ENCODE measurements at regions not wholly inside any gene's neighbourhood (a gene's known extent, or its start where the extent isn't known, plus 50 kb on each side); places are given as distances from the start of the nearest gene placed in this dataset.

DNA sequence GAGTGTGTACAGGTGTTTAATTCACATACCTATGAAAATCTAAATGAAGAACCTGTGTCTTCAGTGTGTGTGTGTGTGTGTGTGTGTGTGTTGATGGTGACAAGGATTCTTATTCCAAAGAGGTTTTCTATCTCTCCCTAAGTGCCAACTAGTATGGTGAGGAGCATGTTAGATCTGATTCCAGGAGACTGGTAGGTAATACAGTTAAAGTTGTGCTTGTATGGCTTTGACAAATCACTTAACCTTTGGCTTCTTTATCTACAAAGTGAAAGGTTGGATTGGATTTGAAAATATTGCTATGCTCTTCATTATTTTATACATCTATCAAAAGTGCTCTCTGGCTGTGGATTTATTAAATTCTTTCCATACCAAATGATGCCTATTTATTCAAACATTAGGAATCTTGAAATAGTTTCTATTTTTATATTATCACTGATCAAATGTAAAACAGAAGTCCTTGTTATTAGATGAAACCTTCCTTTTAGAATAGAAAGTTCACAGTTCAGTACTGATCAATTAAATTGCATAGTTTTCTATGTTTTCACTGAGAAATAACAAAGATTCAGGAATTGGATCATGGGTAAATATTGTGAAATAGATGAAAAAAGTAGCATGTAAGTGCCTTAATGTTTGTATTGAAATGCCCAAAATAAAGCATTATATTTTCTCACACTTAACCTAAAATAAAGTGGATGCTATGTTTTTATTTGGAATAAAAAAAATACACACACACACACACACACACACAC lies 84.4 kb upstream of the MLIP start:
- no peaks in the 10 kb centered on the region for H3K36me3 ChIP-seq (ENCODE audit: control insufficient read depth in 1 of 2, insufficient read depth in 2 of 2, low read length in 2 of 2)
- H3K9me3 ChIP-seq (ENCODE audit: control insufficient read depth in 1 of 2, low read length in 2 of 2) = no peaks in the 10 kb centered on the region
- no peaks in the 10 kb centered on the region for H3K27me3 ChIP-seq (ENCODE audit: control insufficient read depth in 1 of 2, insufficient read depth in 2 of 2, low read length in 2 of 2)
- no peak overlapping the region for H3K27ac ChIP-seq (ENCODE audit: low read depth, low read length)
- H3K9ac ChIP-seq (ENCODE audit: low read depth in 1 of 2, low read length in 2 of 2) = no peak overlapping the region
- H3K4me1 ChIP-seq (ENCODE audit: control insufficient read depth in 1 of 2, insufficient read depth in 2 of 2, low read length in 2 of 2) = peaks cover 10 to 18% of the 10 kb centered on the region in 2 donors
- H3K4me3 ChIP-seq (ENCODE audit: low read depth in 1 of 2, low read length in 2 of 2) = no peak overlapping the region

DNA sequence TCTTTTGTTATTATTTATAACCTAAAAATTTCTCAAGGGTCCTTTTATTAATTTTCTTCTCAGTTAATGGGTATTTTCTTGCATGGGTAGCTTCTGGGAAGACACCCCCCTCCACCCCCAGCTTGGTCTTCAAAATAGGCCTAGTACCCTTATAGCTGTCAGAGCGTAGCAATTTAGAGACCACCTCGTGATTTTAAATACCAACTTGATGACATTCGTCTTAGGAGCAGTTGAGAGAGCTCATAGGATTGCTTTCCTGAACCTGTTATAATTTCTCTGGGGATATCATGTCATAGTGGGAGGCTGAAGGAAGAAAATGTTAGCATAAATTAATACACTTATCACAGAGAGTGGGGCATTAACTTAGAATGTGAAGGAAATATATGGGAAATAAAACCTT lies 83.1 kb upstream of the MLIP start:
- H3K27ac ChIP-seq (ENCODE audit: low read depth, low read length) = no peak overlapping the region
- no peak overlapping the region for H3K9ac ChIP-seq (ENCODE audit: low read depth in 1 of 2, low read length in 2 of 2)
- H3K4me1 ChIP-seq (ENCODE audit: control insufficient read depth in 1 of 2, insufficient read depth in 2 of 2, low read length in 2 of 2) = peaks cover 6 to 12% of the 10 kb centered on the region in 2 donors
- no peaks in the 10 kb centered on the region for H3K27me3 ChIP-seq (ENCODE audit: control insufficient read depth in 1 of 2, insufficient read depth in 2 of 2, low read length in 2 of 2)
- no peak overlapping the region for H3K4me3 ChIP-seq (ENCODE audit: low read depth in 1 of 2, low read length in 2 of 2)
- no peaks in the 10 kb centered on the region for H3K9me3 ChIP-seq (ENCODE audit: control insufficient read depth in 1 of 2, low read length in 2 of 2)
- H3K36me3 ChIP-seq (ENCODE audit: control insufficient read depth in 1 of 2, insufficient read depth in 2 of 2, low read length in 2 of 2) = no peaks in the 10 kb centered on the region

GRCh38 chr6:54029187-54029586 lies 82.1 kb upstream of the MLIP start:
- no peak overlapping the region for H3K4me3 ChIP-seq (ENCODE audit: low read depth in 1 of 2, low read length in 2 of 2)
- H3K9me3 ChIP-seq (ENCODE audit: control insufficient read depth in 1 of 2, low read length in 2 of 2) = no peaks in the 10 kb centered on the region
- no peaks in the 10 kb centered on the region for H3K36me3 ChIP-seq (ENCODE audit: control insufficient read depth in 1 of 2, insufficient read depth in 2 of 2, low read length in 2 of 2)
- H3K9ac ChIP-seq (ENCODE audit: low read depth in 1 of 2, low read length in 2 of 2) = no peak overlapping the region
- no peak overlapping the region for H3K27ac ChIP-seq (ENCODE audit: low read depth, low read length)
- H3K4me1 ChIP-seq (ENCODE audit: control insufficient read depth in 1 of 2, insufficient read depth in 2 of 2, low read length in 2 of 2) = peaks cover 6 to 12% of the 10 kb centered on the region in 2 donors
- no peaks in the 10 kb centered on the region for H3K27me3 ChIP-seq (ENCODE audit: control insufficient read depth in 1 of 2, insufficient read depth in 2 of 2, low read length in 2 of 2)

- no peaks in the 10 kb centered on the region for H3K27me3 ChIP-seq (ENCODE audit: control insufficient read depth in 1 of 2, insufficient read depth in 2 of 2, low read length in 2 of 2)
- H3K4me3 ChIP-seq (ENCODE audit: low read depth in 1 of 2, low read length in 2 of 2) = no peak overlapping the region
- H3K4me1 ChIP-seq (ENCODE audit: control insufficient read depth in 1 of 2, insufficient read depth in 2 of 2, low read length in 2 of 2) = peaks cover 6 to 10% of the 10 kb centered on the region in 2 donors
- no peak overlapping the region for H3K9ac ChIP-seq (ENCODE audit: low read depth in 1 of 2, low read length in 2 of 2)
- no peaks in the 10 kb centered on the region for H3K36me3 ChIP-seq (ENCODE audit: control insufficient read depth in 1 of 2, insufficient read depth in 2 of 2, low read length in 2 of 2)
- no peaks in the 10 kb centered on the region for H3K9me3 ChIP-seq (ENCODE audit: control insufficient read depth in 1 of 2, low read length in 2 of 2)
- no peak overlapping the region for H3K27ac ChIP-seq (ENCODE audit: low read depth, low read length)
Measured at GRCh38 chr6:54031169-54031568, 80.1 kb upstream of the MLIP start.

DNA sequence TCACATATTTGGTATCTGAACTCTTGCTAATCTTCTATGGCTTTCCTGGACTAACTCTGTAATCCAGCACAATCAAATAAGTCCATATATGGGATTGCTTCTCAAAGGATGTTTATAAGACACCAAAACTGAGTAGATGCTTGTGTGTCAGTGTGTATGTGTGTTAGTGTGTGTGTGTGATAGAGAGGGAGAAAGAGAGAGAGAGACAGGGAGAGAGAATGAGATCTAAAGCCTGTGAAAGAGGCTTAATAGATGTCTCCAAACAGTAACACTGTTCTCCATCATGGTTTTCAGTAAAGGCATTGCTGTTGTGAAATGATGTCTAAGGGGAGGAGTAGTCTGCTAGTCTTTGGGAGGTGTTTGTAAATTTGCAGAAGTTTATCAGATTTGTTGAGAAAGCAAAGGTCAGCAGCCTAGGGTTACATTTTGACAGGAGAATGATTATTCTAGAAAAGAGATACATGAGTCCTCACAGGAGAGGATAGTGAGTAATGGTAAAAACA lies 73.9 kb upstream of the MLIP start:
- no peak overlapping the region for H3K27ac ChIP-seq (ENCODE audit: low read depth, low read length)
- H3K9ac ChIP-seq (ENCODE audit: low read depth in 1 of 2, low read length in 2 of 2) = no peak overlapping the region
- H3K27me3 ChIP-seq (ENCODE audit: control insufficient read depth in 1 of 2, insufficient read depth in 2 of 2, low read length in 2 of 2) = no peaks in the 10 kb centered on the region
- no peaks in the 10 kb centered on the region for H3K9me3 ChIP-seq (ENCODE audit: control insufficient read depth in 1 of 2, low read length in 2 of 2)
- H3K4me1 ChIP-seq (ENCODE audit: control insufficient read depth in 1 of 2, insufficient read depth in 2 of 2, low read length in 2 of 2) = no peaks in the 10 kb centered on the region
- H3K36me3 ChIP-seq (ENCODE audit: control insufficient read depth in 1 of 2, insufficient read depth in 2 of 2, low read length in 2 of 2) = no peaks in the 10 kb centered on the region
- H3K4me3 ChIP-seq (ENCODE audit: low read depth in 1 of 2, low read length in 2 of 2) = no peak overlapping the region

DNA sequence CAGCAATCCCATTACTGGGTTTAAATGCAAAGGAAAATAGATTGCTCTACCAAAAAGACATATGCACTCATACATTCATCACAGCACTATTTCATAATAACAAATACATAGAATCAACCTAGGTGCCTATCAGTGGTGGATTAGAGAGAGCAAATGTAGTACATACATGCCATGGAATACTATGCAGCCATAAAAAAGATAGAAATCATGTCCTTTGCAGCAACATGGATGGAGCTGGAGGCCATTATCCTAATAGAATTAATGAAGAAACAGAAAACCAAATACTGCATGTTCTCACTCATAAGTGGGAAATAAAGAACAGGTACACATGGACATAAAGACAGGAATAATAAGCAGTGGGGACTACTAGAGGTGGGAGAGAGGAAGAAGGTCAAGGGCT lies 70.7 kb upstream of the MLIP start:
- no peak overlapping the region for H3K4me3 ChIP-seq (ENCODE audit: low read depth in 1 of 2, low read length in 2 of 2)
- H3K9ac ChIP-seq (ENCODE audit: low read depth in 1 of 2, low read length in 2 of 2) = no peak overlapping the region
- H3K4me1 ChIP-seq (ENCODE audit: control insufficient read depth in 1 of 2, insufficient read depth in 2 of 2, low read length in 2 of 2) = no peaks in the 10 kb centered on the region
- H3K9me3 ChIP-seq (ENCODE audit: control insufficient read depth in 1 of 2, low read length in 2 of 2) = no peaks in the 10 kb centered on the region
- H3K27me3 ChIP-seq (ENCODE audit: control insufficient read depth in 1 of 2, insufficient read depth in 2 of 2, low read length in 2 of 2) = no peaks in the 10 kb centered on the region
- no peak overlapping the region for H3K27ac ChIP-seq (ENCODE audit: low read depth, low read length)
- no peaks in the 10 kb centered on the region for H3K36me3 ChIP-seq (ENCODE audit: control insufficient read depth in 1 of 2, insufficient read depth in 2 of 2, low read length in 2 of 2)

DNA sequence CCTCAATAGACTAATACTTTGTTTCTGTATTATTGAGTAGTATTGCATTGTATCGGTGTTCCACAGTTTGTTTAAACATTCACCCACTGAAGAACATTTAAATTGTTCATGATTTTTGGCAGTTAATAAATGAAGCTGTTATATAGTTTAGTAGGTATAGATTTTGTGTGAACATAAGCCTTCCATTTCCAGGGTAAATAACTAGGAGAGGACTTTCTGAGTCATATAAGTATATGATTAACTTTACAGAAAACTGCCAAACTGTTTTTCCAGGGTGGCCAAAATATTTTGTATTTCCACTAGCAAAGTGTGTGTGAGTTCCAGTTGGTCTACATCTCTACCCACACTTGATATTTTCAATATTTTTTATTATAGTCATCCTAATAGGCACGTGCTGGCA lies 70.0 kb upstream of the MLIP start:
- H3K27me3 ChIP-seq (ENCODE audit: control insufficient read depth in 1 of 2, insufficient read depth in 2 of 2, low read length in 2 of 2) = no peaks in the 10 kb centered on the region
- H3K36me3 ChIP-seq (ENCODE audit: control insufficient read depth in 1 of 2, insufficient read depth in 2 of 2, low read length in 2 of 2) = no peaks in the 10 kb centered on the region
- H3K4me1 ChIP-seq (ENCODE audit: control insufficient read depth in 1 of 2, insufficient read depth in 2 of 2, low read length in 2 of 2) = no peaks in the 10 kb centered on the region

GRCh38 chr6:54043360-54043759 lies 67.9 kb upstream of the MLIP start:
- no peak overlapping the region for H3K27ac ChIP-seq (ENCODE audit: low read depth, low read length)
- H3K4me1 ChIP-seq (ENCODE audit: control insufficient read depth in 1 of 2, insufficient read depth in 2 of 2, low read length in 2 of 2) = no peaks in the 10 kb centered on the region
- no peaks in the 10 kb centered on the region for H3K9me3 ChIP-seq (ENCODE audit: control insufficient read depth in 1 of 2, low read length in 2 of 2)
- no peak overlapping the region for H3K9ac ChIP-seq (ENCODE audit: low read depth in 1 of 2, low read length in 2 of 2)
- no peak overlapping the region for H3K4me3 ChIP-seq (ENCODE audit: low read depth in 1 of 2, low read length in 2 of 2)
- H3K36me3 ChIP-seq (ENCODE audit: control insufficient read depth in 1 of 2, insufficient read depth in 2 of 2, low read length in 2 of 2) = no peaks in the 10 kb centered on the region
- H3K27me3 ChIP-seq (ENCODE audit: control insufficient read depth in 1 of 2, insufficient read depth in 2 of 2, low read length in 2 of 2) = no peaks in the 10 kb centered on the region

More for the DNA sequence above, 70.0 kb upstream of the MLIP start:
- no peak overlapping the region for H3K9ac ChIP-seq (ENCODE audit: low read depth in 1 of 2, low read length in 2 of 2)
- H3K9me3 ChIP-seq (ENCODE audit: control insufficient read depth in 1 of 2, low read length in 2 of 2) = no peaks in the 10 kb centered on the region
- H3K4me3 ChIP-seq (ENCODE audit: low read depth in 1 of 2, low read length in 2 of 2) = no peak overlapping the region
- no peak overlapping the region for H3K27ac ChIP-seq (ENCODE audit: low read depth, low read length)

- Histone ChIP-seq H3K4me3 (ENCODE audit: low read depth in 1 of 2, low read length in 2 of 2) (no peak overlapping the region), H3K36me3 (ENCODE audit: control insufficient read depth in 1 of 2, insufficient read depth in 2 of 2, low read length in 2 of 2) (no peaks in the 10 kb centered on the region), H3K9ac (ENCODE audit: low read depth in 1 of 2, low read length in 2 of 2) (no peak overlapping the region), H3K4me1 (ENCODE audit: control insufficient read depth in 1 of 2, insufficient read depth in 2 of 2, low read length in 2 of 2) (no peaks in the 10 kb centered on the region), H3K9me3 (ENCODE audit: control insufficient read depth in 1 of 2, low read length in 2 of 2) (no peaks in the 10 kb centered on the region), H3K27ac (ENCODE audit: low read depth, low read length) (no peak overlapping the region), H3K27me3 (ENCODE audit: control insufficient read depth in 1 of 2, insufficient read depth in 2 of 2, low read length in 2 of 2) (no peaks in the 10 kb centered on the region)
Measured at GRCh38 chr6:54044059-54044458, 67.2 kb upstream of the MLIP start.

- no peaks in the 10 kb centered on the region for H3K27me3 ChIP-seq (ENCODE audit: control insufficient read depth in 1 of 2, insufficient read depth in 2 of 2, low read length in 2 of 2)
- peaks cover 3 to 5% of the 10 kb centered on the region in 2 donors for H3K4me1 ChIP-seq (ENCODE audit: control insufficient read depth in 1 of 2, insufficient read depth in 2 of 2, low read length in 2 of 2)
- H3K36me3 ChIP-seq (ENCODE audit: control insufficient read depth in 1 of 2, insufficient read depth in 2 of 2, low read length in 2 of 2) = no peaks in the 10 kb centered on the region
- H3K9me3 ChIP-seq (ENCODE audit: control insufficient read depth in 1 of 2, low read length in 2 of 2) = no peaks in the 10 kb centered on the region
- no peak overlapping the region for H3K4me3 ChIP-seq (ENCODE audit: low read depth in 1 of 2, low read length in 2 of 2)
- no peak overlapping the region for H3K9ac ChIP-seq (ENCODE audit: low read depth in 1 of 2, low read length in 2 of 2)
- H3K27ac ChIP-seq (ENCODE audit: low read depth, low read length) = no peak overlapping the region
Measured at GRCh38 chr6:54048782-54049181, 62.5 kb upstream of the MLIP start.
